HEK293T (cell line): ENCODE measurements at regions not wholly inside any gene's neighbourhood (a gene's known extent, or its start where the extent isn't known, plus 50 kb on each side); places are given as distances from the start of the nearest gene placed in this dataset.

Experiments used
- CTCF ChIA-PET: fragments of 350-600 bp; formaldehyde crosslinking; extraction: SDS; loops from one replicate; lab custom pipeline; 2021; ENCODE audit warnings: antibody characterized with exemption, inconsistent platforms; lab: Yijun Ruan, JAX
- POLR2A ChIA-PET: fragments of 350-600 bp; formaldehyde crosslinking; extraction: SDS; loops from one replicate; lab custom pipeline; 2020; ENCODE audit warnings: antibody characterized with exemption, inconsistent platforms; lab: Yijun Ruan, JAX
- DNase-seq: peaks from one replicate; pipeline ENCODE4 v3.0.0; 2012; ENCODE audit warnings: mixed read lengths; ENCODE audit errors: extremely low spot score
- ARNT ChIP-seq: fragments of 450-650 bp; IDR thresholded peaks from 2 replicates; pipeline ENCODE4 v1.6.1; 2017; ENCODE audit warnings: mild to moderate bottlenecking
- BHLHE40 ChIP-seq: fragments of 450-650 bp; IDR thresholded peaks from 2 replicates; pipeline ENCODE4 v1.6.1; 2016; ENCODE audit warnings: mild to moderate bottlenecking, moderate library complexity, borderline replicate concordance
- CTBP1 ChIP-seq: fragments of 450-650 bp; IDR thresholded peaks from 2 replicates; pipeline ENCODE4 v1.6.1; 2016; ENCODE audit warnings: borderline replicate concordance
- ELF4 ChIP-seq: fragments of 450-650 bp; IDR thresholded peaks from 2 replicates; pipeline ENCODE4 v1.6.1; 2017; ENCODE audit warnings: antibody characterized with exemption
- FOXA1 ChIP-seq: fragments of 450-650 bp; IDR thresholded peaks from 2 replicates; pipeline ENCODE4 v1.6.1; 2016; ENCODE audit warnings: mild to moderate bottlenecking
- FOXK2 ChIP-seq: fragments of 450-650 bp; IDR thresholded peaks from 2 replicates; pipeline ENCODE4 v1.6.1; 2016; ENCODE audit warnings: mild to moderate bottlenecking
- FOXM1 ChIP-seq: fragments of 450-650 bp; IDR thresholded peaks from 2 replicates; pipeline ENCODE4 v1.6.1; 2017; ENCODE audit warnings: mild to moderate bottlenecking, borderline replicate concordance
- HDGF ChIP-seq: fragments of 450-650 bp; IDR thresholded peaks from 2 replicates; pipeline ENCODE4 v1.6.1; 2017; ENCODE audit warnings: antibody characterized with exemption, borderline replicate concordance
- L3MBTL2 ChIP-seq: fragments of 450-650 bp; conservative IDR thresholded peaks from 2 replicates; pipeline ENCODE4 v1.6.1; 2016; ENCODE audit warnings: mild to moderate bottlenecking
- LEF1 ChIP-seq: fragments of 450-650 bp; IDR thresholded peaks from 2 replicates; pipeline ENCODE4 v1.6.1; 2017; ENCODE audit warnings: mild to moderate bottlenecking, borderline replicate concordance
- NFRKB ChIP-seq: fragments of 450-650 bp; IDR thresholded peaks from 2 replicates; pipeline ENCODE4 v1.6.1; 2016; ENCODE audit warnings: mild to moderate bottlenecking, moderate library complexity
- PKNOX1 ChIP-seq: fragments of 450-650 bp; IDR thresholded peaks from 2 replicates; pipeline ENCODE4 v1.6.1; 2016
- SP1 ChIP-seq: fragments of 450-650 bp; IDR thresholded peaks from 2 replicates; pipeline ENCODE4 v1.6.1; 2017
- SUZ12 ChIP-seq: fragments of 450-650 bp; IDR thresholded peaks from 2 replicates; pipeline ENCODE4 v1.6.1; 2016; ENCODE audit warnings: mild to moderate bottlenecking
- TARDBP ChIP-seq: fragments of 450-650 bp; IDR thresholded peaks from 2 replicates; pipeline ENCODE4 v1.6.1; 2016
- ZNF384 ChIP-seq: fragments of 450-650 bp; IDR thresholded peaks from 2 replicates; pipeline ENCODE4 v1.6.1; 2016

GRCh38 chr13:99046851-99047250, 69.0 kb upstream of the DOCK9 start:
- CTCF ChIA-PET, result no interaction called here
- no peak for DNase-seq
- TF ChIP-seq FOXM1, result no peak
- TF ChIP-seq SP1, result no peak
- TF ChIP-seq ELF4, result no peak
- TF ChIP-seq ZNF384, result no peak
- TF ChIP-seq ARNT, result no peak
- POLR2A ChIA-PET, result no interaction called here

- ChIA-PET CTCF (interaction anchor here (0.5 kb wide), 1 partner anchor 215 kb away, joined by 3 read pairs; no protein-coding TSS in a partner anchor), POLR2A (no interaction called here)
- DNase-seq, result no peak
- TF ChIP-seq ARNT (no peak), ELF4 (no peak), CTBP1 (no peak), LEF1 (no peak), FOXA1 (no peak), NFRKB (no peak), TARDBP (no peak), BHLHE40 (no peak), SUZ12 (no peak), FOXM1 (no peak), L3MBTL2 (no peak), PKNOX1 (no peak), HDGF (no peak), FOXK2 (no peak), SP1 (no peak), ZNF384 (no peak)
Observed at GRCh38 chr13:99050983-99051488, 73.2 kb upstream of the DOCK9 start.

GRCh38 chr13:99051768-99052455, 74.0 kb upstream of the DOCK9 start:
- TF ChIP-seq SUZ12 (no peak), FOXK2 (no peak), LEF1 (no peak), HDGF (no peak), ARNT (no peak)
- ChIA-PET POLR2A (no interaction called here), CTCF (no interaction called here)

DNA sequence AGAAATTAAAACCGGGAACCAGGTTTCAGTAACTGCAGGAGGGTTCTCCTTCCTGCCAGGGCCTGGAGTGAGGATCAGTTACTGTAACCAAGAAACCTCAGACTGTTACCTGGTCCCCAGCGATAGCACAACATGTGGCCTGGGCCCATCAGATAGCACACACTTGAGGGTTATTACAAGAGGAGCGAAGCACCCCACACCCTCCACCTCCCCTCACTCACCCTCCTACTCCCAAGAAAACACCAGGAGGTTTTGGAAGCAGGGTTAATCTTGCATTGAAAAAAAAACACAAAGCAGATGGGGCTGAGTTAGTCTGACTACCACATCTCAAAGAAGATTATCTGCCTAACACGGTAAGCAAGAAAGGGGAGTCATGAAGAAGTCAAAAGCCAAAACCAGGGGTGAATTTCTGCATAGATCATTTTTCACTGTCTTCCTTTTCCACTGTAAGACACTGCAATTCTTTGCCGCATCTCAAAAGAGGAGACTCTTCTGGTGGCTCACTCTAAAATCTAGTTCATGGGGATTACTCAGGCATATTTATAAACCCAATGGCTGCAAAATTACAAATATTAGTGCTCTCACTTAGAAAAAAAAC, 75.9 kb upstream of the DOCK9 start:
- DNase-seq, result no peak
- ChIA-PET POLR2A (no interaction called here), CTCF (no interaction called here)
- TF ChIP-seq FOXK2 (no peak), ZNF384 (no peak), TARDBP (no peak), PKNOX1 (no peak), ELF4 (no peak), L3MBTL2 (no peak), FOXA1 (no peak), LEF1 (no peak), CTBP1 (no peak), BHLHE40 (no peak), FOXM1 (no peak), ARNT (no peak), SP1 (no peak), SUZ12 (no peak)

More at GRCh38 chr13:99051768-99052455, 74.0 kb upstream of the DOCK9 start:
- no peak for DNase-seq

GRCh38 chr13:99055281-99055680, 77.4 kb upstream of the DOCK9 start:
- ChIA-PET CTCF (no interaction called here), POLR2A (interaction anchor here (0.6 kb wide), 1 partner anchor 31 kb away, joined by 3 read pairs; no protein-coding TSS in a partner anchor)
- DNase-seq, result no peak
- TF ChIP-seq ARNT (no peak), FOXA1 (no peak)

DNA sequence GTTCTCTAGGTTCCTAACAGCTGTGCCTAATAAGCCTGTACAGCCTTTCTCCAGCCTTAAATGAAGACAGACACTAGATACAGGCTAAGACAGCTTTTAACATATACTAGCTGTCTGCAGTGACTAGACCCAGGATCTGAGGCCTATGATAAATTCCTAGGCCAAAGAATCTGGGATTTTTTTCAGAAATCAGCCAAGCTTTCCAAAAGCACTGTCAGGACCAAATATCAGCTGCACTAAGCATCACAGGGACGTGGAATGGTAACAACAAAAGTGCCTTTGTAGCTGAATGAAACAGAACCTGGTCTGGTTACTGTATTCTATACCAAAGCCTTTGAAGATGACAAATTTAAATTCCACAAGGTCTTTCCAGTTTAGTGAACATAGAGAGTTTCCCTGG, 77.9 kb upstream of the DOCK9 start:
- POLR2A ChIA-PET, result interaction anchor here (0.6 kb wide), 1 partner anchor 31 kb away, joined by 3 read pairs; no protein-coding TSS in a partner anchor
- CTCF ChIA-PET, result no interaction called here
- no peak for DNase-seq
- no peak for TF ChIP-seq FOXM1
- TF ChIP-seq BHLHE40, result no peak
- no peak for TF ChIP-seq FOXK2
- TF ChIP-seq FOXA1, result no peak
- TF ChIP-seq ZNF384, result no peak
- no peak for TF ChIP-seq CTBP1
